ENCODE measurements at regions not wholly inside any gene's neighbourhood (a gene's known extent, or its start where the extent isn't known, plus 50 kb on each side); places are given as distances from the start of the nearest gene placed in this dataset.

DNA sequence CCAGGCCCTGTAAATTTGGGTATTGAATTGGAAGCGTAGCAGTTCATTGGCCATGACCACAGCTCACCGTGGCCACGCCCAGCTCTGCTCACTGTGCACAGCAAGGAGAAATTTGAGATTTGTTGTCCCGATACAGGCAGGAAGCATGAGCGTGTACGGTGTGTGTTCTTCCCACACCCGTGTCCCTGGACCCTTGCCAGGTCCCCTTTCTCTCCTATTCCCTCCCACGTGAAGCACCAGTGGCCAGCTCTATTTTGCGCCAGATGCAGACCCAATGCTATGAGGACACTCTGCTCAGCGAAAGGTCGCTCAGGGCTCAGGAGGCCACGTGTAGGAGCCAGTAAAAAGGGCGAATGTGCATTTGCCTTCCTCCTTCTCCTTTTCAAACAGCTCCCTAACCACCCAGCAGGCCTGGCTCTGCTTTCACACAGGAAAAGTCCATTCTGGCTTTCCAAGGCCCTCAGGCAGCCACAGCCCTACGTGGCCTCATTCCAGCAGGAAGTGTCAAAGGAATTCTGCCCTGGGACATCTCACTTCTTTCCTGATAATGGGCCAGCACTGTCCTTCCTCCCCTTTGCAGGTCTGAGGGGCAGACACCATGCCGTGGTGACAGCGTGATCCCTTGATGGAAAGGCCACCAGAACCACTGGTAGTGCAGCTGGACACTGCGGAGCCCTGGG, 499.2 kb upstream of the CDH4 start:
- TF ChIP-seq CTCF (IDR thresholded peaks at IDR 0.05; ENCODE audit: control extremely low read depth in 1 of 3, insufficient read depth in 1 of 3, low read depth in 1 of 3, low read length in 3 of 3) (no peak), JUND (IDR thresholded peaks at IDR 0.05; ENCODE audit: low read length) (no peak), TAF1 (IDR thresholded peaks at IDR 0.05; ENCODE audit: low read depth, low read length) (no peak), EZH2 (IDR thresholded peaks at IDR 0.05; ENCODE audit: low read depth, low read length, severe bottlenecking) (no peak), MAFK (IDR thresholded peaks at IDR 0.05; ENCODE audit: low read depth, low read length) (no peak), USF2 (IDR thresholded peaks at IDR 0.05; ENCODE audit: low read length) (no peak), BRCA1 (IDR thresholded peaks at IDR 0.05; ENCODE audit: low read depth, low read length) (no peak), SP1 (IDR thresholded peaks at IDR 0.05; ENCODE audit: low read depth, low read length) (no peak), FOSL1 (IDR thresholded peaks at IDR 0.05; ENCODE audit: insufficient read depth, low read depth, low read length) (no peak), POLR2A (IDR thresholded peaks at IDR 0.05; ENCODE audit: control extremely low read depth in 1 of 2, low read depth in 2 of 2, low read length in 2 of 2) (no peak), TEAD4 (IDR thresholded peaks at IDR 0.05; ENCODE audit: low read depth, low read length) (no peak)

Measured in H1 (cell line).